HCT116 (cell line): ENCODE measurements at regions not wholly inside any gene's neighbourhood (a gene's known extent, or its start where the extent isn't known, plus 50 kb on each side); places are given as distances from the start of the nearest gene placed in this dataset.

Experiments
- ATAC-seq: fragments of 200-7000 bp; cut with Tn5 transposase; 2 replicates; pipeline ENCODE4 v1.9.1; 2020; ENCODE audit warnings: mild to moderate bottlenecking, moderate library complexity
- BruUV-seq: library from RNA; stranded (reverse); fragments of 400-500 nt; replicated peaks from 2 replicates; lab custom pipeline; 2021; lab: Mats Ljungman, UMichigan
- CTCF ChIA-PET: fragments of 300-600 bp; sonication (Branson Sonifier 250); formaldehyde crosslinking; loops from one replicate; lab custom pipeline; 2021; ENCODE audit warnings: antibody characterized with exemption; lab: Charles Lee
- POLR2A ChIA-PET: fragments of 300-600, 350-600 bp; sonication (Branson Sonifier 250); formaldehyde crosslinking; loops from one replicate; lab custom pipeline; 2021; ENCODE audit warnings: antibody characterized with exemption; lab: Charles Lee
- RAD21 ChIA-PET, 2 experiments: fragments of 300-600 bp; sonication (Branson Sonifier 250); formaldehyde crosslinking; loops; one replicate each; lab custom pipeline; 2023; ENCODE audit warnings: low total read pairs in 2 of 2; ENCODE audit not compliant: uncharacterized antibody in 2 of 2, unreplicated experiment in 2 of 2, low non-redundant PET in 1 of 2; lab: Charles Lee
- DNase-seq: peaks from one replicate; pipeline ENCODE4 v3.0.0-alpha.2; 2010; ENCODE audit warnings: low read depth, low spot score
- H2AFZ ChIP-seq: fragments of 200-600 bp; shearing (Covaris generic), sonication (generic); 2 replicates; pipeline ENCODE4 v1.6.1; 2017; ENCODE audit warnings: low read depth, mixed run types, mixed read lengths, antibody characterized with exemption, low read length; ENCODE audit not compliant: poor library complexity, severe bottlenecking
- H3K27ac ChIP-seq: 2 replicates; pipeline ENCODE4 v1.5.1; 2012; ENCODE audit warnings: low read depth, low read length
- H3K27me3 ChIP-seq: fragments of 200-600 bp; sonication (generic); 2 replicates; pipeline ENCODE4 v1.6.1; 2016; ENCODE audit warnings: mixed run types, low read length, mixed read lengths; ENCODE audit not compliant: insufficient read depth
- H3K36me3 ChIP-seq, 2 experiments: fragments of 200-500 bp in 1 of 2; fragments of 200-600 bp in 1 of 2; sonication (Bioruptor generic) in 1 of 2; sonication (generic) in 1 of 2; 2 replicates each; pipeline versions ENCODE4 v1.5.1 to v1.6.1; 2014 to 2016; ENCODE audit warnings: low read length in 2 of 2, inconsistent platforms in 1 of 2, mixed read lengths in 1 of 2, mixed run types in 1 of 2; ENCODE audit not compliant: insufficient read depth in 2 of 2, control insufficient read depth in 1 of 2
- H3K4me1 ChIP-seq, 2 experiments: fragments of 200-600 bp in 1 of 2; sonication (generic) in 1 of 2; 2 replicates each; pipeline versions ENCODE4 v1.5.1 to v1.6.1; 2012 to 2017; ENCODE audit warnings: low read length in 2 of 2, inconsistent platforms in 1 of 2, mild to moderate bottlenecking in 1 of 2, mixed read lengths in 1 of 2, mixed run types in 1 of 2, moderate library complexity in 1 of 2; ENCODE audit not compliant: insufficient read depth in 2 of 2, control insufficient read depth in 1 of 2
- H3K4me2 ChIP-seq: fragments of 200-600 bp; sonication (generic); 2 replicates; pipeline ENCODE4 v1.6.1; 2017; ENCODE audit warnings: mixed run types, low read length, mixed read lengths
- H3K4me3 ChIP-seq, 2 experiments: fragments of 200-600 bp in 1 of 2; sonication (generic) in 1 of 2; replicated peaks in 1 of 2; 2 replicates each; pipeline ENCODE4 v1.5.1; 2011 to 2016; ENCODE audit warnings: low read length in 2 of 2, control low read depth in 1 of 2, low read depth in 1 of 2, mild to moderate bottlenecking in 1 of 2, mixed read lengths in 1 of 2, mixed run types in 1 of 2
- H3K79me2 ChIP-seq: fragments of 200-600 bp; sonication (generic); 2 replicates; pipeline ENCODE4 v1.6.1; 2017; ENCODE audit warnings: mild to moderate bottlenecking, mixed run types, low read length, moderate library complexity, mixed read lengths; ENCODE audit not compliant: insufficient read depth
- H3K9ac ChIP-seq: fragments of 200-600 bp; sonication (generic); 2 replicates; pipeline ENCODE4 v1.6.1; 2016; ENCODE audit warnings: low read length, mixed read lengths
- H3K9me2 ChIP-seq: fragments of 200-600 bp; sonication (generic), shearing (Covaris generic); 2 replicates; pipeline ENCODE4 v1.6.1; 2017; ENCODE audit warnings: mixed run types, mild to moderate bottlenecking, moderate library complexity; ENCODE audit not compliant: insufficient read depth
- H3K9me3 ChIP-seq, 2 experiments: fragments of 200-500 bp in 1 of 2; fragments of 200-600 bp in 1 of 2; sonication (Bioruptor generic) in 1 of 2; sonication (generic) in 1 of 2; 2 replicates each; pipeline ENCODE4 v1.6.1; 2014 to 2017; ENCODE audit warnings: low read length in 2 of 2, mixed read lengths in 2 of 2, inconsistent platforms in 1 of 2, low read depth in 1 of 2, mild to moderate bottlenecking in 1 of 2, mixed run types in 1 of 2, moderate library complexity in 1 of 2; ENCODE audit not compliant: control insufficient read depth in 1 of 2, insufficient read depth in 1 of 2
- H4K20me1 ChIP-seq: fragments of 200-600 bp; sonication (generic), shearing (Covaris generic); 2 replicates; pipeline ENCODE4 v1.6.1; 2017; ENCODE audit warnings: mixed run types, mild to moderate bottlenecking, moderate library complexity; ENCODE audit not compliant: insufficient read depth
- CEBPB ChIP-seq: IDR thresholded peaks from 2 replicates; pipeline ENCODE4 v1.6.1; 2012; ENCODE audit warnings: low read depth
- EGR1 ChIP-seq: IDR thresholded peaks from 2 replicates; pipeline ENCODE4 v1.6.1; 2012; ENCODE audit warnings: low read depth
- ELF1 ChIP-seq: IDR thresholded peaks from 2 replicates; pipeline ENCODE4 v1.6.1; 2012; ENCODE audit warnings: low read depth, borderline replicate concordance
- EZH2phosphoT487 ChIP-seq: fragments of 200-600 bp; IDR thresholded peaks from 2 replicates; pipeline ENCODE4 v1.6.1; 2018; ENCODE audit warnings: antibody characterized with exemption, borderline replicate concordance
- FOSL1 ChIP-seq: IDR thresholded peaks from 2 replicates; pipeline ENCODE4 v1.6.1; 2012; ENCODE audit warnings: low read depth
- POLR2A ChIP-seq: IDR thresholded peaks from 2 replicates; pipeline ENCODE4 v1.7.0; 2011; ENCODE audit warnings: borderline replicate concordance; ENCODE audit not compliant: insufficient read depth, insufficient read length; ENCODE audit errors: extremely low read depth
- YY1 ChIP-seq: IDR thresholded peaks from 2 replicates; pipeline ENCODE4 v1.6.1; 2011; ENCODE audit warnings: low read length, low read depth, moderate library complexity, mild to moderate bottlenecking; ENCODE audit not compliant: insufficient replicate concordance; ENCODE audit errors: extremely low read depth
- intact Hi-C: fragments of 100-400 bp; cut with micrococcal nuclease; formaldehyde crosslinking; loops from 2 replicates; pipeline ENCODE4 v1.10.0; 2022
- TF ChIP-seq, protein P1 (sequence below): IDR thresholded peaks from 2 replicates; pipeline ENCODE4 v1.6.1; 2012; ENCODE audit warnings: low read depth

DNA sequence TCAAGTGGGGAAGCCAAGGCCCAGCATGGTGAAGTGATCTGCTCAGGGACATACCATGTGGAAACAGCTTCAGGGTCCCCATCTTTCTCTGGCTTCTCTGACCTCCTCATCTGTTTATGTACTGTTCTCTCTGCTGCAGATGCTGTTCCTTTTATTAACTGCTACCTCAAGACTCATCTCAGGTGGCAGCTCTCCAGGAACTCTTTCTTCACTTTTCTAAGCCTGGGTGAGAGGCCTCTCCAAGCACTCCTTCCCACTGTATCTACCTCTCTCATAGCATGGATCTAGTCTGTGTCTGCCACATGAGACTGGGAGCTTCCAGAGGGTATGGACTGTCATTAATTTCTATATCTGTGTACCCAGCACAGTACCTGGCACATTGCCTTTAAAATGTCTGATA lies 73.4 kb upstream of the PPM1J start:
- BruUV-seq: no TSS peak

More for the DNA sequence above, 73.4 kb upstream of the PPM1J start:
- Histone ChIP-seq H3K9me3 (no peaks in the 10 kb centered on the region), H3K4me1 (peaks cover 0 to 10% of the 10 kb centered on the region in 2 experiments; a peak in 2 of 4 replicates), H3K4me2 (no peak overlapping the region), H3K27me3 (no peaks in the 10 kb centered on the region), H3K79me2 (no peaks in the 10 kb centered on the region), H3K27ac (no peak overlapping the region), H3K9ac (no peak overlapping the region), H4K20me1 (no peaks in the 10 kb centered on the region), H3K36me3 (no peaks in the 10 kb centered on the region), H3K4me3 (no peak overlapping the region), H3K9me2 (no peaks in the 10 kb centered on the region), H2AFZ (no peak overlapping the region)
- TF ChIP-seq, protein P1, sequence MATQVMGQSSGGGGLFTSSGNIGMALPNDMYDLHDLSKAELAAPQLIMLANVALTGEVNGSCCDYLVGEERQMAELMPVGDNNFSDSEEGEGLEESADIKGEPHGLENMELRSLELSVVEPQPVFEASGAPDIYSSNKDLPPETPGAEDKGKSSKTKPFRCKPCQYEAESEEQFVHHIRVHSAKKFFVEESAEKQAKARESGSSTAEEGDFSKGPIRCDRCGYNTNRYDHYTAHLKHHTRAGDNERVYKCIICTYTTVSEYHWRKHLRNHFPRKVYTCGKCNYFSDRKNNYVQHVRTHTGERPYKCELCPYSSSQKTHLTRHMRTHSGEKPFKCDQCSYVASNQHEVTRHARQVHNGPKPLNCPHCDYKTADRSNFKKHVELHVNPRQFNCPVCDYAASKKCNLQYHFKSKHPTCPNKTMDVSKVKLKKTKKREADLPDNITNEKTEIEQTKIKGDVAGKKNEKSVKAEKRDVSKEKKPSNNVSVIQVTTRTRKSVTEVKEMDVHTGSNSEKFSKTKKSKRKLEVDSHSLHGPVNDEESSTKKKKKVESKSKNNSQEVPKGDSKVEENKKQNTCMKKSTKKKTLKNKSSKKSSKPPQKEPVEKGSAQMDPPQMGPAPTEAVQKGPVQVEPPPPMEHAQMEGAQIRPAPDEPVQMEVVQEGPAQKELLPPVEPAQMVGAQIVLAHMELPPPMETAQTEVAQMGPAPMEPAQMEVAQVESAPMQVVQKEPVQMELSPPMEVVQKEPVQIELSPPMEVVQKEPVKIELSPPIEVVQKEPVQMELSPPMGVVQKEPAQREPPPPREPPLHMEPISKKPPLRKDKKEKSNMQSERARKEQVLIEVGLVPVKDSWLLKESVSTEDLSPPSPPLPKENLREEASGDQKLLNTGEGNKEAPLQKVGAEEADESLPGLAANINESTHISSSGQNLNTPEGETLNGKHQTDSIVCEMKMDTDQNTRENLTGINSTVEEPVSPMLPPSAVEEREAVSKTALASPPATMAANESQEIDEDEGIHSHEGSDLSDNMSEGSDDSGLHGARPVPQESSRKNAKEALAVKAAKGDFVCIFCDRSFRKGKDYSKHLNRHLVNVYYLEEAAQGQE: no peak
- no peak for TF ChIP-seq FOSL1
- no peak for TF ChIP-seq CEBPB
- TF ChIP-seq YY1: no peak
- no peak for TF ChIP-seq POLR2A
- no peak for TF ChIP-seq ELF1
- no peak for TF ChIP-seq EZH2phosphoT487
- no peak for TF ChIP-seq EGR1
- ChIA-PET RAD21 (no interaction called here), CTCF (no interaction called here), POLR2A (no interaction called here)
- ATAC-seq: no peak
- intact Hi-C loops: no loop called here
- DNase-seq: no peak
